ENCODE measurements at regions not wholly inside any gene's neighbourhood (a gene's known extent, or its start where the extent isn't known, plus 50 kb on each side); places are given as distances from the start of the nearest gene placed in this dataset.

GRCh38 chr14:87285506-87285905 lies 707.5 kb downstream of the GALC start:
- TF ChIP-seq, protein P1, sequence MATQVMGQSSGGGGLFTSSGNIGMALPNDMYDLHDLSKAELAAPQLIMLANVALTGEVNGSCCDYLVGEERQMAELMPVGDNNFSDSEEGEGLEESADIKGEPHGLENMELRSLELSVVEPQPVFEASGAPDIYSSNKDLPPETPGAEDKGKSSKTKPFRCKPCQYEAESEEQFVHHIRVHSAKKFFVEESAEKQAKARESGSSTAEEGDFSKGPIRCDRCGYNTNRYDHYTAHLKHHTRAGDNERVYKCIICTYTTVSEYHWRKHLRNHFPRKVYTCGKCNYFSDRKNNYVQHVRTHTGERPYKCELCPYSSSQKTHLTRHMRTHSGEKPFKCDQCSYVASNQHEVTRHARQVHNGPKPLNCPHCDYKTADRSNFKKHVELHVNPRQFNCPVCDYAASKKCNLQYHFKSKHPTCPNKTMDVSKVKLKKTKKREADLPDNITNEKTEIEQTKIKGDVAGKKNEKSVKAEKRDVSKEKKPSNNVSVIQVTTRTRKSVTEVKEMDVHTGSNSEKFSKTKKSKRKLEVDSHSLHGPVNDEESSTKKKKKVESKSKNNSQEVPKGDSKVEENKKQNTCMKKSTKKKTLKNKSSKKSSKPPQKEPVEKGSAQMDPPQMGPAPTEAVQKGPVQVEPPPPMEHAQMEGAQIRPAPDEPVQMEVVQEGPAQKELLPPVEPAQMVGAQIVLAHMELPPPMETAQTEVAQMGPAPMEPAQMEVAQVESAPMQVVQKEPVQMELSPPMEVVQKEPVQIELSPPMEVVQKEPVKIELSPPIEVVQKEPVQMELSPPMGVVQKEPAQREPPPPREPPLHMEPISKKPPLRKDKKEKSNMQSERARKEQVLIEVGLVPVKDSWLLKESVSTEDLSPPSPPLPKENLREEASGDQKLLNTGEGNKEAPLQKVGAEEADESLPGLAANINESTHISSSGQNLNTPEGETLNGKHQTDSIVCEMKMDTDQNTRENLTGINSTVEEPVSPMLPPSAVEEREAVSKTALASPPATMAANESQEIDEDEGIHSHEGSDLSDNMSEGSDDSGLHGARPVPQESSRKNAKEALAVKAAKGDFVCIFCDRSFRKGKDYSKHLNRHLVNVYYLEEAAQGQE (IDR thresholded peaks at IDR 0.05; ENCODE audit: insufficient read depth in 1 of 2, low read depth in 2 of 2, low read length in 2 of 2), result no peak
- TF ChIP-seq POLR2AphosphoS5 (IDR thresholded peaks at IDR 0.05; ENCODE audit: low read depth, low read length), result no peak

Data from PFSK-1 (cell line).